OCI-M2 (cell line): ENCODE measurements at regions not wholly inside any gene's neighbourhood (a gene's known extent, or its start where the extent isn't known, plus 50 kb on each side); places are given as distances from the start of the nearest gene placed in this dataset.

Source experiments
- DNase-seq: peaks from one replicate; lab custom pipeline; 2025; ENCODE audit not compliant: unreplicated experiment; lab: John Stamatoyannopoulos, UW

DNA sequence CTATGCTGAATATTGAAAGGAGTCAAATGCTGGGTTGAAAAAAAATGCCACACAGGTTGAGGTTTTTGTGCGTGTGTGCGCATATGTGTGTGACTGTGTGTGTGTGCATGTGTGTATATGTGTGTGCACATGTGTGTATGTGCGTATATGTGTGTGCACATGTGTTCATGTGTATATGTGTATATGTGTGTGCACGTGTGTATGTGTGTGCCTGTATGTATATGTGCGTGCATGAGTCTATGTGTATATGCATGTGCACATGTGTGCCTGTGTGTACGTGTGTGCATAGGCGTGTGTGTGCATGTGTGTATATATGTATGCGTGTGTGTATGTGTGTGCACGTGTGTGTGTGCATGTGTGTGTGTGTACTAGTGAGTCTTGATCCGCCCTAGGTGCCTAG is 655.7 kb downstream of the AACS start:
- no peak for DNase-seq

DNA sequence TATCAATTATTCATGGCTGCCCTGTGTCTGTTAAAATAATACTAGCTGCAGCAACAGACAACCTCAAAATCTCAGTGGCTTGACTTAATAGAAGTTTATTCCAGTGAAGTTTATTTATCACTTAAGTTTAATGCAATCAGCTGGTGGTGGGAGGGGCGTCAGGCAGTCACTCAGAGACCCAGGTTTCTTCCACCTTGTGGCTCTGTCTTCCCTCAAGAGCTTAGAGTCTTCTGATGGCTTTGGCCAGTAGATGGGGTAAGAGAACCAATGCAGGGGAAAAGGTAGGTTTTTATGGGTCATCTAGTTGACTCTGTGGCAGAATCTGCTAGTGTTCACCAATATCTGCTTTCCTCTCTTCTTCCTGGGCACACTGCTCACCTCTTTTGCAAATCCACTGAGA is 668.9 kb downstream of the AACS start:
- DNase-seq: no peak

DNA sequence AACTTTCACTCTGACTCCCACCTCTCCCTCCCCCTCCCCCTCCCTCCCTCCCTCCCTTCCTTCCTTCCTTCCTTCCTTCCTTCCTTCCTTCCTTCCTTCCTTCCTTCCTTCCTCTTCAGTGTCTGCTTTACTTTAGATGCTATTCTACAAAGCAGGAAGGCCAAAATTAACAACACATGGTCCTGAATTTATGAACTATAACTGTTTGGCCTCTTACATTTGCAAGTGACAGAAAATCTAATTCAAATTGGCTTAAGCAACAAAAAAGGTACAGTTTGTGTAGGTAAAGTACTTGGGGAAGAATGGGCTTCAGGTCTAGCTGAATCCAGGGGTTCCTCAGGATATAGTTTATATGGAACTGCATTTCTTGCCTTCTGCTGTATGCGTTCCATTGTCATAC is 673.0 kb downstream of the AACS start:
- no peak for DNase-seq

DNA sequence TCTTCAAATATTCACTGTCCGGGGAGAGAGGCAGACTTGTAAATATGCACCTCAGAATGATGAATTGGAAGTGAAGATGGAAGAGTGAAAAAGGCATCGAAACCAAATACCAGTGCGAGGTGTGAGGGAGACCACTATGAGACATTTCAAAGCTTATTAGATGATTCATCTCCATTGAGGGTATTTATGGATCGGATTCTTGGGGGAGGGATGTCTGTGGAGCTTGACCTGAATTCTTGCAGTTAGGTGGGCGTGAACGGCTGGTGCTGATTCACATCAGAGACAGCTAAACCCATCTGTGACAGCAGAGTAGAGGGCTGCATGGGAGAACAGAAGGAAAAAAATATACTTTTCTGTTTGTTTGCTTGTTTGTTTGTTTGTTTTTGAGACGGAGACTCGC is 677.2 kb downstream of the AACS start:
- DNase-seq: no peak

DNA sequence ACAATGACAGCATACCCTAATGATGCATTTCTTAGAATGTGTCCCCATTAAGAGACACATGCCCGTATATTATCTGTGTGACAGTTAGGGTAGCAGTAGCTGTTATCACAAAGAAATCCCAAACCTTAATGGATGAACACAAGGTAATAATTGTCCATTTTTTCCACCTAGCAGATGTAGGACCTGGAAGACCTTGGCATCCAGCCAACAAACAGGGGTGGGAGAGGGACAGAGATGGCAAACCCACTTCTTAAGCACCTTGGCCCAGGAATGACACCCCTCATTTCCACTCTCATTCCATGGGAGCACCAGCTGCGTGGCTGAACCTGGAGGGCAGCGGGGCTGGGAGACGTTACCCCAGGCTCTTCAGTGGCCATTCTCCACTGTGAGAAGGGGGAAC is 679.0 kb downstream of the AACS start:
- no peak for DNase-seq

DNA sequence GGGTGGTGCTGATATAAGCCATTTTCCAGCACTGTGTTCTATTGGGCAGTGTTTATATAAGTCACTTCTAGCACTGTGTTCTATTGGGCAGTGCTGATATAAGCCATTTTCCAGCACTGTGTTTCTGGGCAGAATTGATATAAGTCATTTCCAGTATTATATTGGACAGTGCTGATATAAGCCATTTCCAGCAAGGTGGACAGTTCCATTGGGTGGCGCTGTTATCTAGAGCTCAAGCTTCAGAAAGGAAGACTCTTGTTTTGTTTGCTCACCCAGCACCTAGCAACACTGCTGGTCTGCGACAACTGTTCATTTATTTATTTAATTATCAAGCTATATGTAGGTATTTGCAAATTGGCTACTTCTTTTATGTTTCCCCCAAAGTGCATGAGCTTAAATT is 690.3 kb downstream of the AACS start:
- no peak for DNase-seq

DNA sequence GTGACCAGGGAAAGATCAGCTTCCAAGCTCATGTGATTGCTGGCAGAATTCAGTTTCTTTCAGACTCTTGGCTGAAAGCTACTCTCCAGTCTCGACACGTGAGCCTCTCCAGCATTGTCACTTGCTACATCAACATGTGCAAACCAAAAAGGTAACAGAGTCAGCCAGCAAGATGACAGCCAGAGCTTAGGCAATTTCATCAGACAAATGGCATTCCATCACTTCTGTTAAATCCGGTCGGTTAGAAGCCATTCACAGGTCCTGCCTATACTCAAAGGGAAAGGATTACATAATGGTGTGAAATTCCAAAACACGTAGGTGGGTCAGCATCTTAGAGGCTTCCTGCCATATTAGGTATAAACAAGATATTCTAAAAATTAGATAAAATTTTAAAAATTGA is 700.9 kb downstream of the AACS start:
- DNase-seq: no peak

DNA sequence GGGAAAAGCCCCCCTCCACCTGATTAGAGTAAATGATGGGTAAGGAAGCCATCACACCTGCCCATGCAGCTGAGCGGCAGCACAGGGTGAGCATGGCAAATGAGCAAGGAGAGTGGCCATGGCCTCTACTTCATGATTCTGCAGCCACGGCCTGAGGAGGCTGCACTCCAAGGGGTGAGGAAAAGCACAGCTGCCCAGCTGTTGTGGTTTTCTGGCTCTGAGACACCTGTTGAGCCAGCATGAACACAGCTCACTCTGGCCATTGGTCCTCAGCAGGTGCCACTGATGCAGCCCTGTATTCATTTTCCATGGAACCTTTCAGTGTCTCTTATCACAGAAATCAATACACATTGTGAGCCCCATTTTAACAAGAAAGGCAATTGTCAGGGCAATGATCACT is 707.2 kb downstream of the AACS start:
- no peak for DNase-seq

DNA sequence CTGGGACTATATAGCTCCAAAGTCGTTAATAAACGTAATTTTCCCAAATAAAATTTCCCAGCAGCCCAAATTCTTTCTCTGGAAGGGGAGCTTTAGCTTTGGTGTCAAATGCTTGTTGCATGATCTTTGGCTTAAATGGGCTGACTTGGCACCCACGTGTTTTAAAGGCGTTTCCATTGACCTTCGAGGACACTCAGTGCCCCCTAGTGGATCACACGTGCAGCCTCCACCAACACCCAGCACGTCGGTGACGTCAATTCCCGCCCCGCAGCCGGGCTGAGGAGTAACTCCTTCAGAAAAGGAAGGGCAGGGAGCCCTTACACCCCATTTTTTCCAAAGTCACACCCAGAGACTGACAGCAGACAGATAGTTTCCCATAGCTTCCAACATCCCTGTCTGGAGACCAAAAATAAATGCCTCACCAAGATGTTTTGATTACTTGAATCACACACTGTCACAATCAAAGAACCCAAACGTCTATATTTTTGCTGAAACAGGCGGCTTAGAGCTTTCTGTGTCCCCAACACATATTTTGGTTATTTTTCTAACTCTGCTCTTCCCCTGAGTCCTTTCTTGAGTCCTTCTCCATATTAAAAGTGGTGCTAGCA is 707.9 kb downstream of the AACS start:
- no peak for DNase-seq

DNA sequence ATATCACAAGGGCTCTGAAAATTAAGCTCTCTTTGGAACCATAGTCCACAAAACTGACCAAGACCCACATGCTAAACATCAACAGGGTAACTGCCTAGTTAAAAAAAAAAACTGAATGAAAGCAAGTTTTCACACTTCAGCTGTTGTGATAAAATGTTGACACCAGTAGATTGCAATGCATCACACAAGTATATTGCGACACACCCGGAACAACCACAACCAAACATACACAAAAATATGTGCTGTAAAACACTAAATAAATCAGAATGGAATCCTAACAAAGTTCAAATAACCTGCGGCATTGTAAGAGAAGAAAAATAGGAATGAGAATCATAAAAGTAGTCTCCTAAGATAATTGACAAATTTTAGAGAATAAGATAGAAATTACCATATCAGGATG is 710.3 kb downstream of the AACS start:
- no peak for DNase-seq

DNA sequence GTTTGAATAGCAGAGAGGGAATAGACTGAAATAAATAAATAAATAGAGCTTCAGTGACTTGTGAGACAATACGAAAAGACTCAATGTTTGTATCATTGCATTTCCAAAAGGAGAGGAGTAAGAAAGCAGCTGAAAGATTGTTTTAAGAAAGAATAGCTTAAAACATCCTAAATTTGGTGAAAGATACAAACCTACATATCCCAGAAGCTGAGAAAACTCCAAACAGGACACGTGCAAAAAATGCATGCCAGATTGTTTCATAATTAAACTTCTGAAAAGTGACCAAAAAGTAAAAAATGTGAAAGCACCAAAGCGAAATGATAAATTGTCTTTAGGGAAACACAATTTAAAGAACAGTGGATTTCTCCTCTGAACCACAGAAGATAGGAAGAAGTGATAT is 711.0 kb downstream of the AACS start:
- no peak for DNase-seq

DNA sequence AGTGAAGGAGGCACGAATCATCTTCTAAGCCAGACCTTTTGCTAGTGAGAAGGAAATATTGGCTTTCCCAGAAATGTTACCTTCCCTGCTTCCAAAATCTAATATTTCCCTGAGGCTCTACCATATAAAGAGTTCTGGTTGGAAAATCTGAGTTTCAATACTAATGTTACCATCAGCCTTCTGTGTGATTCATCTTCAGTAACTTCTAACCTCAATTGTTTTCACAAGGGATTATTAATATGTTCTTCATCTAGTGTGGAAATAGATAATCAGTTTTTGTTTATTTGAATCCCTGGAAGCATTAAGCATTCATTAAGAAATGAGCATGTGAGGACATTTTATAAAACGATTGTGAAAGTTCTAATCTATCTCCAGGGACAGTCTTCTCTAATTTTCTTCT is 720.9 kb downstream of the AACS start:
- no peak for DNase-seq

DNA sequence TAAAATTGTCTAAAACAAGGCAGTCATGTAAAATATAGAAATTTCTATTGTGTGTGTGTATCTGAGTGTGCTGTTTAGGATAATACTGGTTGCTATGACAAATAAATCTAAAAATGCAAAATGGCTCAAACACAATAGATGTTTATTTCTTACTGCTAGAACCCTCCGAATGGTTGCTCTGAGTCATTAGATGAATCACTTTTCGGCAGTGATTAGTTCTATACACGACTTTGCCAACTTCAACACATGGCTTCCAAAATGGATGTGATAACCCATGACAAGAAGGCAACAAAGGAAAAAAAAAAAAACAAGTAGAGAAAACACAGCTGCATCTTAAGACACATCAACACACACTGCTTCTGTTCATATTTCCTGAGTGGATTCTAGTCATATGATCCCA is 729.2 kb downstream of the AACS start:
- DNase-seq: no peak

DNA sequence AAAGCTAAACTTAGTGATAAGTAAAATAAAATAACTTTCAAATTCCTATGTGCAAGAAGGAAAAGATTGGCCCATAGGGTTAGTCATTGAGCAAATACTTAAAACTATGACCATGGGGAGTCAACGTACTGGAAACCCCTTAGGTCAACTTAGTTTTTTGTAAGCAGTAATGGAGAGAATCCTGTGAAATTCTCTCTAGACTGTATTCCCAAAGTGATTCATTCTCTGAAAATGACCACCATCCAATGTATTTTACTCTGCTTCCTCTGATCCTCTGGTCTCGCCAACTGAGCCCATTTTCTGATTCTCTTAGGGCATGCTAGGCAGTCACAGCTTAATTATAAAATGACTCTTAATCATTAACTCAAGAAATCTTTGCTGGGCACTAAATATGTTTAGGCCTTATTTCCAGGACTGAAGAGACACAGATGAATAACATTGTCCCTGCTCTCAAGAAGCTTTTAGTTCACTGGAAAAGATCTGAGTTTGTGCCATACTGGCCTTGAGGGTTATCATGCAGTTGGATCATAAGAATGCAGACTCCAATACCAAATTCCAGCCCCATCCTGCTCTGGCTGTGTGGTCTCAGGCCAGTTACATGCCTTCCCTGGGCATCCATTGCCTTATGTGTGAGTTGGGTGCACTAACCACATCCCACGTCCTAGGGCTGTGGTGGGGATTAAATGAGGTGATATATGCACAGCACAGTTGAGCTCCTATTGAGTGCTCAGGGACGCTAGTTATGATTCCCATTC is 732.4 kb downstream of the AACS start:
- no peak for DNase-seq

DNA sequence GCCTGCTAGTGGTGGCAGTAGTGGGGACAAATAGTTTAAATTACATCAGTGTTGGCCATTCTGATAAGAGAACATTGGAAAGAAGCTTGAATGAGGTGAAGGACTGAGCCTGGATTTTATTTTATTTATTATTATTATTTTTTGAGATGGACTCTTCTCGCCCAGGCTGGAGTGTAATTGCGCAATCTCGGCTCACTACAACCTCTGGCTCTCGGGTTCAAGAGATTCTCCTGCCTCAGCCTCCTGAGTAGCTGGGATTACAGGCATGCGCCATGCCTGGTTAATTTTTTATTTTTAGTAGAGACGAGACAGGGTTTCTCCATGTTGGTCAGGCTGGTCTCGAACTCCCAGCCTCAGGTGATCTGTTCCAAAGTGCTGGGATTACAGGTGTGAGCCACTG is 739.4 kb downstream of the AACS start:
- DNase-seq: no peak

DNA sequence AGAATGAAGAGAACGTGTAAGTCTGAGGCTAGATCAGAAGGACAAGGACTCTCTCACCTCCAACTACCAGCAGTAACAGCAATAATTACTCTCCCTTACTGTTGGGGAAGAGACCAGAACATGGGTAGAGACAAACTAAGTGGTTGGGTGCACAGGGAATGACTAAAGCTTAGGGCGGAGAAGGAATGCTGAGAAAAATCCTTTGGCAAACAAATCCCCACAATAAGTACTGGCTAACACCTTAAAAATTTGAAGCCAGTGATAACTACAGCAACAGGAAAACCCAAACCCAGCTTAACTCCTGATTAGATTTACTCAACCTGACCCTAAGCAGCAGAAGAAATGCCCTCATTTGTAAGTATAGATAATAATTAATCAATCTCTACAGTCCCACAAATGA is 759.0 kb downstream of the AACS start:
- no peak for DNase-seq

DNA sequence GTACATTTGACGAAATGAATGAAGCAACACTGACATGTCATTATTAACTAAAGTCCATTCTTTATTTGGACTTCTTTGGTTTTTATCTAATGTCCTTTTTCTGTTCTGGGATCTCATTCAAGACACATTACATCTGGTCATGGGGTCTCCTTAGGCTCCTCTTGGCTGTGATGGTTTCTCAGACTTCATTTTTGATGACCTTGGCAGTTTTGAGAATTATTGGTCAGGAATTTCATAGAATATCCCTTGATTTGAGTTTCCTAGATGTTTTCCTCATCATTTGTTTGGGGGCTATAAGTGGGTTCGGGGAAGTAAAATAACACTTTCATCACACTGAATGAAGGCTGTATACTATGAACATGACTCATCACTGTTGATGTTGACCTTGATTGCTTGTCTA is 770.6 kb downstream of the AACS start:
- no peak for DNase-seq

DNA sequence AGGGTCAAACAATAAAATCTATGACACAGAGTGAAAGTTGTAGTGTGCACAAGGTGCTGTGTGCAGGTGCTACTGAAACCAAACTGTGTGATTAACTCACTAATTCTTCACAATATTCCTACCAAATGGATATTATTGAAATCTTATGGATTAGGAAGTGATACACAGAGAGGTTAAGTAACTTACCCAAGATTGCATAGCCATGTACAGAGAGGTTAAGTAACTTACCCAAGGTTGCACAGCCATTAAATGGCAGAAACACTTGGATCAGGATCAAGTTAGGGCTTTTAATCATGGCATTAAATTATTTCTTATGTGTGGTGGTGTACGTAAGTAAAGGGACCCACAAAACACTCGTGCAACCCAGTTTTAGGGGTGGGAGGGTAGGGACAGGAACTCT is 771.4 kb downstream of the AACS start:
- no peak for DNase-seq

DNA sequence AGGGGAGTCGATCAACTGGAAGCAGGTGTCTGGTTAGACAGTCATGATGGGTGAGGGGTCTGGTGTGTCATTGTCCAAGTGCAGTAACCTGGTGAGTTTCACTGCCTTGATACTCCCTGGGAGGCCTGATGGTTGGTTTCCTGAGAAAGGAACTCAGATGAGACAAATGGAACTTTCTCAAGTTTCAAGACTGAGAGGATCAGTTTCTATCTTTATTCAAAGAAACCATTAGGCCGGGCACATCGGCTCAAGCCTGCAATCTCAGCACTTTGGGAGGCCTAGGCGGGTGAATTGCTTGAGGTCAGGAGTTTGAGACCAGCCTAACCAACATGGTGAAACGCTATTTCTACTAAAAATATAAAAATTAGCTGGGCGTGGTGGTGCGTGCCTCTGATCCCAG is 776.1 kb downstream of the AACS start:
- no peak for DNase-seq

DNA sequence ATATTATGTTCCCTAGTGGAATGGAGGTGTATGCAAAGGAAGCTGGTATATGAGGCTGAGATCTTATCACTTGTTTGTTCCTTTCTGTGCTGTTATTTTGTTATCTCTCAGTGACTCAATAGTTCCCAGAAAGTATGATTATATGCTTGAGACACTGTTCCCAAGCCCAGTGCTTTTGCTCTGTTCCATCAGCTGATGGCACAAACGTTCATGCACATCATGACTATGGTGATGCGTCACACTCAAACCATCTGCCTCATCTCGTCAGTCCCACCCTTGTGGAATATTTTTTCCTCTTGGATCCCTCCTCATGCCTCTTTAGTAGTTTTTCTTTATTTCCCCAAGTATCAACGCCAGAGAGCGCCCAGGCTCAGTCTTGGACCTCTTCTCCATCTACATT is 786.9 kb downstream of the AACS start:
- no peak for DNase-seq

DNA sequence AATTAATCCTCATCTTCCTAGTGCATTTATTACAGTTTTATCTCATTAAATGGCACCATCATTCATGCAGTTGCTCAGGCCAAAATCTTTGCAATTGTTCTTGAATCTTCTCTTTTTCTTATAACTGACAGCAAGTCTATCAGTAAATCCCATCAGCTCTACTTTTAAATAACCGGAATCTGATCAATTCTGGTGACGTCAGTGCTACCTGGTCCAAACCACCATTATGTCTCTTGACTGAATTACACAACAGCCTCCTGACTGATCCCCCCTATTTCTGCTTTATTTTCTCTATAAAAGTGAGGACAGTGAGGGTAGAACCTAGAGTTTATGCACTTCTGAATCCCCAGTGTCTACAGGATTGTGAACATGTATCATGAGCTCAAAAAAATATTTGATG is 787.4 kb downstream of the AACS start:
- DNase-seq: no peak

DNA sequence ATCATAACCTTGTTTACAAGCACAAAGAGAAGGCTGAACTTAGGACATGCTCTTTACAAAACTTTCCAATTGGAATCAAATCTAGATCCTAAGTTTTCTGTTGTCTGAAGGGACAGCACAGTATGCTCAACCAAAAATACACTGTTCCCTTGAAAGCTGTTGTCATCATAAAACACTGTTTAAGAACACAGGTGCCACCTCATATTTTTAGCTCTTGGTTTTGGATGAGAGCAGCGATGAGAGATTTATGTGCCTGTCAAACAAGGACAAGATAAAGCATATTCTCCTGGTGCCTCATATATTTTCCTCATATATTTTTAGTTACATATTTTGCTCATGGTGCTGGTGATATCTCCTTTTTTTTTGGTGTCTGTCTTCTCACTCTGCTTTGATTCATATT is 788.4 kb downstream of the AACS start:
- DNase-seq: no peak

DNA sequence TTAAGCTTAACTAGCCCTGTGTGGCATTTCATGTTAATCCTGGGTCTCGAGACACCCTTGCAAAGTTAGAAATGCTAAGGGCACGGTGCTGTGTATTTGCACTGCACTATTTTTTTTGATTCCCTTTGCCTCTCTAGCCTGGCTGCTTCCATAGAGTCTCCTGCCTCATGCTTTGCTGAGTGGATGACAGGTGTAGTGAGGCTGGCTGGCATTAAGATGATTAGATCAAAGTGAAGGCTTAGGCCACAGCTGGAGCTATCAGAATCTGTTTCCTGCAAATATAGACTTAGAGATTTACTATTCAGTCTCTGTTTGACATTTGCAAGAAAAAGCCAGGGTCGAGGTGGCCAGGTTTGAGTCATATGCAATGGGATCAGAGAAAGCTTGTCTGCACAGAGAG is 791.1 kb downstream of the AACS start:
- no peak for DNase-seq
